ENCODE measurements at regions not wholly inside any gene's neighbourhood (a gene's known extent, or its start where the extent isn't known, plus 50 kb on each side); places are given as distances from the start of the nearest gene placed in this dataset.

DNA sequence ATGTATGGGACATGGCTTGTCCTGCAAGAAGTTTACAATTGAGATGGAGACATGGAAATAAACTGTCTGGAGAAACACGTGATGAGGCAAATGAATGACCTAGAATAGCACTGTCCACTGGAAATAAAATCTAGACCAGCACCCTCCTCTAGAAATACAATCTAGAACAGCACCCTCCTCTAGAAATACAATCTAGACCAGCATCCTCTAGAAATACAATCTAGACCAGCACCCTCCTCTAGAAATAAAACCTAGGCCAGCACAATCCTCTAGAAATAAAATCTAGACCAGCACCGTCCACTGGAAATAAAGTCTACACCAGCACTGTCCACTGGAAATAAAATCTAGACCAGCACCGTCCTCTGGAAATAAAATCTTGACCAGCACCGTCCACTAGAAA, 69.2 kb upstream of the RFLNA start:
- Histone ChIP-seq H3K9me3 (no peaks in the 10 kb centered on the region), H3K4me1 (no peaks in the 10 kb centered on the region), H3K4me3 (no peak overlapping the region), H3K27ac (no peak overlapping the region), H3K36me3 (no peaks in the 10 kb centered on the region), H3K27me3 (no peaks in the 10 kb centered on the region)
- no peak for DNase-seq (ENCODE audit: extremely low spot score in 2 of 2)
- TF ChIP-seq, protein P1, sequence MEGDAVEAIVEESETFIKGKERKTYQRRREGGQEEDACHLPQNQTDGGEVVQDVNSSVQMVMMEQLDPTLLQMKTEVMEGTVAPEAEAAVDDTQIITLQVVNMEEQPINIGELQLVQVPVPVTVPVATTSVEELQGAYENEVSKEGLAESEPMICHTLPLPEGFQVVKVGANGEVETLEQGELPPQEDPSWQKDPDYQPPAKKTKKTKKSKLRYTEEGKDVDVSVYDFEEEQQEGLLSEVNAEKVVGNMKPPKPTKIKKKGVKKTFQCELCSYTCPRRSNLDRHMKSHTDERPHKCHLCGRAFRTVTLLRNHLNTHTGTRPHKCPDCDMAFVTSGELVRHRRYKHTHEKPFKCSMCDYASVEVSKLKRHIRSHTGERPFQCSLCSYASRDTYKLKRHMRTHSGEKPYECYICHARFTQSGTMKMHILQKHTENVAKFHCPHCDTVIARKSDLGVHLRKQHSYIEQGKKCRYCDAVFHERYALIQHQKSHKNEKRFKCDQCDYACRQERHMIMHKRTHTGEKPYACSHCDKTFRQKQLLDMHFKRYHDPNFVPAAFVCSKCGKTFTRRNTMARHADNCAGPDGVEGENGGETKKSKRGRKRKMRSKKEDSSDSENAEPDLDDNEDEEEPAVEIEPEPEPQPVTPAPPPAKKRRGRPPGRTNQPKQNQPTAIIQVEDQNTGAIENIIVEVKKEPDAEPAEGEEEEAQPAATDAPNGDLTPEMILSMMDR (IDR thresholded peaks at IDR 0.05), result no peak
- TF ChIP-seq POLR2A (IDR thresholded peaks at IDR 0.05), result no peak
- no peak for TF ChIP-seq POLR2AphosphoS5 (IDR thresholded peaks at IDR 0.05; ENCODE audit: insufficient read depth in 1 of 2, low read depth in 1 of 2)
- intact Hi-C loops (cut with DNase I), result no loop called here

DNA sequence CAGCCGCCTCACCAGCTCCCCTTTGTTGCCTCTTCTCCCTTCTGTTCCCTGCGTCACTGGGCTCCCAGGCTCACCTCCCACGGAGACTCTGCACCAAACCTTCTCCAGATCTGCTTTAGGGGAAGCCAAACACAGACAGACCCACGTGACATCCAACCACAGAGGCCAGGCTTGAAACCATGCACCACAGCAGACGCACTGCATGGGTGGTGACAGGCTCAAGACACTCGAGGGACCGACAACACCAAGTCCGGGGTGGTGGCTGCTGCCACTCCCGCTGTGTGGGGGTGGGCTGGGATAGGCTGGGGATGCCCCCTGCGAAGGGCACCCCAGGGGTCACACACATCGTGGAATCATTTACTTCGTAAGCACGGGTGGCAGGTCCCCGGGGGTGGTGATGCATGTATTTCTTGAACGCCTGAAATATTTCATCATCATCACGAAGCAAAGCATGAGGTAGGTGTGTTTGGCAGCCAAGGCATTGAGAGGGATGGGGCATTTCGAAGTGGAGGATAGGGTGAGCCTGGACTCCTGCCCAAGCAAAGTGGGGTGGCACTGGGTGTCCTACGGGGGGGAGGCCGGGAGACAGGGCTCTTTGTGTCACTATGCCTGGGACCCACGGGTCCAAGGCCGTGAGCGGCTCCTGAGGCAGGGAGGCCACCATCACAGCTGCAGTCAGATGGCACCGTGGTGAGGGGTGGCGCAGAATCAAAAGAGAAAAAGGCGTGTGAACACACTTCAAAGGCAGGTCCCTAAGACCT, 66.8 kb upstream of the RFLNA start:
- intact Hi-C loops (cut with DNase I), result no loop called here

DNA sequence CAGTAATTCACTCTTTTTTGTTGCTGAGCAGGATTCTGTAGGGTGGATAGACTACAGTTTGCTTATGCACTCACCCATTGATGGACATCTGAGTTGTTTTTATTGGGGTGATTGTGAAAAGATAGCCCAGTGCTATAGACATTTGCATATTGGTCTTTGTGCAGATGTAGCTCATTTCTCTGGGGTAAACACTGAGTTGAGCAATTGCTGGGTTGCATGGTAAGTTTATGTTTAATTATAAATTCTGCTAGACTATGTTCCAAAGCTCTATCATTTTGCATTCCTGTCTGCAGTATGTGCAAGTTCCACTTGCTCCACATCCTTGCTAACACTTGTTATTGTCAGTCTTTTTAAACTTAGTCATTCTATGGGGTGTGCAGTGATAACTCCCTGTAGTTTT, 65.4 kb upstream of the RFLNA start:
- H3K4me3 ChIP-seq, result no peak overlapping the region
- H3K9me3 ChIP-seq, result no peaks in the 10 kb centered on the region
- no peaks in the 10 kb centered on the region for H3K36me3 ChIP-seq
- no peak overlapping the region for H3K27ac ChIP-seq
- no peak for DNase-seq (ENCODE audit: extremely low spot score in 2 of 2)
- intact Hi-C loops (cut with DNase I), result no loop called here
- H3K27me3 ChIP-seq, result no peaks in the 10 kb centered on the region
- no peaks in the 10 kb centered on the region for H3K4me1 ChIP-seq
- TF ChIP-seq POLR2AphosphoS5 (IDR thresholded peaks at IDR 0.05; ENCODE audit: insufficient read depth in 1 of 2, low read depth in 1 of 2) (no peak), POLR2A (IDR thresholded peaks at IDR 0.05) (no peak)
- TF ChIP-seq, protein P1 (IDR thresholded peaks at IDR 0.05), result no peak

More for the DNA sequence above, 66.8 kb upstream of the RFLNA start:
- Histone ChIP-seq H3K4me3 (no peak overlapping the region), H3K27ac (no peak overlapping the region), H3K4me1 (no peaks in the 10 kb centered on the region), H3K9me3 (no peaks in the 10 kb centered on the region), H3K36me3 (no peaks in the 10 kb centered on the region), H3K27me3 (no peaks in the 10 kb centered on the region)
- TF ChIP-seq POLR2A (IDR thresholded peaks at IDR 0.05) (no peak), POLR2AphosphoS5 (IDR thresholded peaks at IDR 0.05; ENCODE audit: insufficient read depth in 1 of 2, low read depth in 1 of 2) (no peak)
- TF ChIP-seq, protein P1 (IDR thresholded peaks at IDR 0.05), result no peak
- no peak for DNase-seq (ENCODE audit: extremely low spot score in 2 of 2)

DNA sequence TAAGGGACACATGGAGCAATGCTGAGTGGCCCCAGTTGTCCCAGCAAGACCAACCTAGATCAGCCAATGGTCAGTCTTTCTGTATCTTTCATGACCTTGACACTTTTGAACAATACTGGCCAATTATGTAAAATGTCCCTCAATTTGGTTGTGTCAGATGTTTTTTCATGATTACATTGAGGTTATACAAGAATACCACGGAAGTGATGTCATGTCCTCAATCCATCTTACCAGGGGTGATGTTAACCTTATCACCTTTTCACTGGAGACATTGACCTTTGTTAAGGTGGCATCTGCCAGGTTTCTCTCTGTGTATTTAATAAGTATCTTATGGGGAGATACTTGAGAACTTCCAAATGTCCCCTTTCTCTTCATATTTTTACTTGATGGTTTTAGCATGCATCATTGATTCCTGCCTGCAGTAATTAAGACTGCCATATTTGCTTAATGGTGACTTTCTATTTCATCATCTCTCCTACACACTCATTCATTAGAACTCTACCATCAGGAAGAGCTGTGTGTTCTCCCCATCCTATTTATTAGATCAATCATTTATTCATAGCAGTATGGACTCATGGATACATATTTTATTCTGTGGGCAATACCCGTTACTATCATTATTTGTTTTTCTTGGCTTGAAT, 64.7 kb upstream of the RFLNA start:
- TF ChIP-seq POLR2A (IDR thresholded peaks at IDR 0.05) (no peak), POLR2AphosphoS5 (IDR thresholded peaks at IDR 0.05; ENCODE audit: insufficient read depth in 1 of 2, low read depth in 1 of 2) (no peak)
- TF ChIP-seq, protein P1 (IDR thresholded peaks at IDR 0.05), result no peak
- Histone ChIP-seq H3K36me3 (no peaks in the 10 kb centered on the region), H3K4me1 (no peaks in the 10 kb centered on the region), H3K4me3 (no peak overlapping the region), H3K9me3 (no peaks in the 10 kb centered on the region), H3K27me3 (no peaks in the 10 kb centered on the region), H3K27ac (no peak overlapping the region)
- intact Hi-C loops (cut with DNase I), result no loop called here
- DNase-seq (ENCODE audit: extremely low spot score in 2 of 2), result no peak

DNA sequence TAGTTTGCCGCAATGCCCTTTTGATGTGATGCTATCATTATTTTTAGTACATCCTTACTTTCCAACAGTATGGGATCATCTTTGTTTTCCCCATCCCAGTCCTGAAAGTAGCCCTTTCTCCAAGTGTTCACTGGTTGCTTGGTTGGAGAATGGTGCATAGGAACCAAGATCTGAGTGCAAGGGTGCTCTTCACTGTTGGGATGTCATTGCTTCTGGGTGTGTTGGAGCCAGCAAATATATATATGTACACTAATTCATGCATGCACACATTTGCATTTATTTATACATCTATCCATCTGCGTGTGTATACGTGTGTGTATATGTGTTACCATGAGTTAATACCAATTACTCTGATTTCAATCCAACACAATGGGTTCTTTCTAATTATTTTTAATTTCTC, 64.1 kb upstream of the RFLNA start:
- Histone ChIP-seq H3K27me3 (no peaks in the 10 kb centered on the region), H3K9me3 (no peaks in the 10 kb centered on the region), H3K36me3 (no peaks in the 10 kb centered on the region), H3K27ac (no peak overlapping the region), H3K4me1 (no peaks in the 10 kb centered on the region), H3K4me3 (no peak overlapping the region)
- intact Hi-C loops (cut with DNase I), result no loop called here
- TF ChIP-seq, protein P1 (IDR thresholded peaks at IDR 0.05), result no peak
- no peak for TF ChIP-seq POLR2AphosphoS5 (IDR thresholded peaks at IDR 0.05; ENCODE audit: insufficient read depth in 1 of 2, low read depth in 1 of 2)
- no peak for TF ChIP-seq POLR2A (IDR thresholded peaks at IDR 0.05)
- no peak for DNase-seq (ENCODE audit: extremely low spot score in 2 of 2)
